NCI-H146 treated with DMSO at 0.1 percent for 48 hours (cell line): ENCODE measurements at regions not wholly inside any gene's neighbourhood (a gene's known extent, or its start where the extent isn't known, plus 50 kb on each side); places are given as distances from the start of the nearest gene placed in this dataset.
"Not testable (repeated sequence)": the region's sequence is repeated elsewhere in the genome, so short reads cannot be mapped to it uniquely, and the experiment has no call there.

Experiments used
- DNase-seq: peaks from one replicate; lab custom pipeline; 2025; ENCODE audit not compliant: unreplicated experiment; lab: John Stamatoyannopoulos, UW

- DNase-seq = no peak
Measured at GRCh38 chr6:112639391-112639831, 292.3 kb downstream of the RFPL4B start.

GRCh38 chr6:112640891-112641290 lies 293.8 kb downstream of the RFPL4B start:
- DNase-seq = no peak

GRCh38 chr6:112649853-112650252 lies 302.7 kb downstream of the RFPL4B start:
- no peak for DNase-seq

- no peak for DNase-seq
Measured at GRCh38 chr6:112651239-112651638, 304.1 kb downstream of the RFPL4B start.

- DNase-seq = no peak
Measured at GRCh38 chr6:112659912-112660311, 312.8 kb downstream of the RFPL4B start.

- no peak for DNase-seq
Measured at GRCh38 chr6:112660626-112661025, 313.5 kb downstream of the RFPL4B start.

GRCh38 chr6:112663698-112664097 lies 316.6 kb downstream of the RFPL4B start:
- DNase-seq = no peak

GRCh38 chr6:112665114-112665513 lies 318.0 kb downstream of the RFPL4B start:
- DNase-seq = no peak

GRCh38 chr6:112665815-112666214 lies 318.7 kb downstream of the RFPL4B start:
- no peak for DNase-seq

- DNase-seq = no peak
Measured at GRCh38 chr6:112667427-112667826, 320.3 kb downstream of the RFPL4B start.

- DNase-seq = no peak
Measured at GRCh38 chr6:112680091-112680490, 333.0 kb downstream of the RFPL4B start.

- DNase-seq = no peak
Measured at GRCh38 chr6:112682071-112682470, 334.9 kb downstream of the RFPL4B start.

GRCh38 chr6:112683106-112683505 lies 336.0 kb downstream of the RFPL4B start:
- DNase-seq = no peak

GRCh38 chr6:112683926-112684325 lies 336.8 kb downstream of the RFPL4B start:
- no peak for DNase-seq

GRCh38 chr6:112685521-112686220 lies 338.5 kb downstream of the RFPL4B start:
- DNase-seq = not testable (repeated sequence)

GRCh38 chr6:112688487-112689165 lies 341.5 kb downstream of the RFPL4B start:
- DNase-seq = not testable (repeated sequence)

GRCh38 chr6:112689183-112689858 lies 342.2 kb downstream of the RFPL4B start:
- not testable (repeated sequence) for DNase-seq

GRCh38 chr6:112690497-112691202 lies 343.5 kb downstream of the RFPL4B start:
- no peak for DNase-seq

- no peak for DNase-seq
Measured at GRCh38 chr6:112691289-112691688, 344.2 kb downstream of the RFPL4B start.

GRCh38 chr6:112695001-112695400 lies 347.9 kb downstream of the RFPL4B start:
- DNase-seq = no peak

GRCh38 chr6:112697265-112697664 lies 350.1 kb downstream of the RFPL4B start:
- no peak for DNase-seq
